PC-9 (cell line): ENCODE measurements at regions not wholly inside any gene's neighbourhood (a gene's known extent, or its start where the extent isn't known, plus 50 kb on each side); places are given as distances from the start of the nearest gene placed in this dataset.

Experiments used
- BruUV-seq: library from RNA; stranded (reverse); fragments of 400-500 nt; replicated peaks from 2 replicates; lab custom pipeline; 2021; lab: Mats Ljungman, UMichigan
- CTCF ChIA-PET: fragments of 300-600 bp; sonication (Branson Sonifier 250); formaldehyde crosslinking; loops from one replicate; lab custom pipeline; 2022; ENCODE audit warnings: antibody characterized with exemption; lab: Charles Lee
- POLR2A ChIA-PET: fragments of 300-600 bp; sonication (Branson Sonifier 250); formaldehyde crosslinking; loops from one replicate; lab custom pipeline; 2022; ENCODE audit warnings: antibody characterized with exemption; ENCODE audit not compliant: unreplicated experiment; lab: Charles Lee
- DNase-seq, 2 experiments: peaks; one replicate each; pipeline versions ENCODE4 v3.0.0 to v3.0.0-alpha.2; 2015 to 2022; ENCODE audit warnings: mixed read lengths in 1 of 2
- H2AFZ ChIP-seq: fragments of 200-600 bp; sonication (generic); 2 replicates; pipeline ENCODE4 v1.8.1; 2017; ENCODE audit warnings: antibody characterized with exemption
- H3F3A ChIP-seq: fragments of 200-600 bp; sonication (generic); 2 replicates; pipeline ENCODE4 v1.8.1; 2017; ENCODE audit warnings: antibody characterized with exemption, mild to moderate bottlenecking, low read depth; ENCODE audit not compliant: insufficient read depth
- H3K27ac ChIP-seq: fragments of 200-600 bp; sonication (generic); 2 replicates; pipeline ENCODE4 v1.6.1; 2016; ENCODE audit warnings: mixed run types
- H3K27me3 ChIP-seq: fragments of 200-600 bp; sonication (generic); 2 replicates; pipeline ENCODE4 v1.6.1; 2016; ENCODE audit warnings: low read depth, mixed run types; ENCODE audit not compliant: insufficient read depth
- H3K36me3 ChIP-seq: fragments of 200-600 bp; sonication (generic); 2 replicates; pipeline ENCODE4 v1.6.1; 2016; ENCODE audit warnings: low read depth, mixed run types
- H3K4me1 ChIP-seq: fragments of 200-600 bp; sonication (generic); replicated peaks from 2 replicates; pipeline ENCODE4 v1.6.1; 2016; ENCODE audit warnings: mixed run types; ENCODE audit not compliant: insufficient read depth
- H3K4me2 ChIP-seq: fragments of 200-600 bp; sonication (generic); 2 replicates; pipeline ENCODE4 v1.6.1; 2017; ENCODE audit warnings: mixed run types
- H3K4me3 ChIP-seq: fragments of 200-600 bp; sonication (generic); 2 replicates; pipeline ENCODE4 v1.6.1; 2016; ENCODE audit warnings: mixed run types
- H3K79me2 ChIP-seq: fragments of 200-600 bp; sonication (generic); 2 replicates; pipeline ENCODE4 v1.6.1; 2017; ENCODE audit warnings: low read depth, mixed run types
- H3K9me2 ChIP-seq: fragments of 200-600 bp; sonication (generic); 2 replicates; pipeline ENCODE4 v1.8.1; 2017; ENCODE audit warnings: mild to moderate bottlenecking; ENCODE audit not compliant: insufficient read depth
- H3K9me3 ChIP-seq: fragments of 200-600 bp; sonication (generic); 2 replicates; pipeline ENCODE4 v1.8.1; 2016; ENCODE audit warnings: low read depth; ENCODE audit not compliant: insufficient read depth
- H4K20me1 ChIP-seq: fragments of 200-600 bp; sonication (generic); 2 replicates; pipeline ENCODE4 v1.8.1; 2017; ENCODE audit not compliant: insufficient read depth
- CTCF ChIP-seq: fragments of 200-600 bp; sonication (generic); conservative IDR thresholded peaks from 2 replicates; pipeline ENCODE4 v1.6.1; 2017; ENCODE audit warnings: mixed run types, antibody characterized with exemption, mild to moderate bottlenecking, moderate library complexity
- EZH2 ChIP-seq: fragments of 200-600 bp; sonication (generic); IDR thresholded peaks from 2 replicates; pipeline ENCODE4 v1.8.0; 2017; ENCODE audit warnings: antibody characterized with exemption, low read depth
- intact Hi-C: fragments of 100-400 bp; cut with micrococcal nuclease; formaldehyde crosslinking; loops from one replicate; pipeline ENCODE4 v1.10.0; 2022; ENCODE audit not compliant: unreplicated experiment

GRCh38 chr15:29319823-29320222, 50.2 kb upstream of the NSMCE3 start:
- intact Hi-C loops: no loop called here
- H3F3A ChIP-seq: no peaks in the 10 kb centered on the region
- TF ChIP-seq EZH2: no peak
- no peak for TF ChIP-seq CTCF
- H3K36me3 ChIP-seq: no peaks in the 10 kb centered on the region
- no peak overlapping the region for H2AFZ ChIP-seq
- no peak overlapping the region for H3K4me2 ChIP-seq
- H3K79me2 ChIP-seq: no peaks in the 10 kb centered on the region
- H3K27me3 ChIP-seq: peaks cover 34% of the 10 kb centered on the region
- H4K20me1 ChIP-seq: no peaks in the 10 kb centered on the region
- DNase-seq: no peak
- no peaks in the 10 kb centered on the region for H3K4me1 ChIP-seq
- H3K27ac ChIP-seq: no peak overlapping the region
- no peaks in the 10 kb centered on the region for H3K9me2 ChIP-seq
- no peak overlapping the region for H3K4me3 ChIP-seq
- POLR2A ChIA-PET: no interaction called here
- no TSS peak for BruUV-seq
- H3K9me3 ChIP-seq: no peaks in the 10 kb centered on the region
- CTCF ChIA-PET: no interaction called here
